Body of pancreas (tissue), 4 donors: ENCODE measurements at regions not wholly inside any gene's neighbourhood (a gene's known extent, or its start where the extent isn't known, plus 50 kb on each side); places are given as distances from the start of the nearest gene placed in this dataset.

Experiments used
- ATAC-seq: fragments of 150-250 bp; one replicate; pipeline ENCODE4 v1.9.1; 2016
- DNase-seq, 4 donors: peaks; one replicate each; pipeline ENCODE4 v3.0.0-alpha.2; 2019
- H3K27ac ChIP-seq, 4 donors: fragments of 200-600 bp; sonication (generic); 1 replicate in 3 of 4; 2 replicates in 1 of 4; pipeline versions ENCODE4 v1.5.1 to v1.6.1; 2016 to 2019; ENCODE audit warnings: mild to moderate bottlenecking in 1 of 4, mixed read lengths in 1 of 4, moderate library complexity in 1 of 4
- H3K27me3 ChIP-seq, 2 donors: fragments of 200-600 bp; sonication (generic); one replicate each; pipeline ENCODE4 v1.6.0; 2016; ENCODE audit warnings: mild to moderate bottlenecking in 1 of 2
- H3K36me3 ChIP-seq, 2 donors: fragments of 200-600 bp; sonication (generic); replicated peaks in 1 of 2; 2 replicates each; pipeline ENCODE4 v1.5.1; 2016; ENCODE audit warnings: low read depth in 2 of 2; ENCODE audit not compliant: insufficient read depth in 1 of 2
- H3K4me1 ChIP-seq: fragments of 200-600 bp; sonication (generic); one replicate; pipeline ENCODE4 v1.6.0; 2016
- H3K4me3 ChIP-seq, 2 donors: fragments of 200-600 bp; sonication (generic); 1 replicate in 1 of 2; 2 replicates in 1 of 2; pipeline ENCODE4 v1.5.1; 2016 to 2019
- H3K9me3 ChIP-seq, 3 donors: fragments of 200-600 bp; sonication (generic); 1 replicate in 2 of 3; 2 replicates in 1 of 3; pipeline ENCODE4 v1.5.1; 2016
- CTCF ChIP-seq, 7 experiments: fragments of 450-650 bp in 4 of 7; fragments of 200-600 bp in 3 of 7; sonication (generic) in 3 of 7; IDR thresholded peaks; one replicate each; pipeline ENCODE4 v1.5.1; 2016 to 2019; ENCODE audit warnings: antibody characterized with exemption in 7 of 7
- POLR2A ChIP-seq, 3 donors: fragments of 450-650 bp; IDR thresholded peaks; one replicate each; pipeline ENCODE4 v1.6.1; 2016; ENCODE audit warnings: antibody characterized with exemption in 3 of 3, mild to moderate bottlenecking in 2 of 3
- WGBS, 2 donors: methylation state at CpG; one replicate each; pipeline ENCODE4 v1.1.5; 2017; 5-methylcytosine and 5-hydroxymethylcytosine counted together
- intact Hi-C: fragments of 100-400 bp; cut with DNase I; formaldehyde crosslinking; loops from one replicate; pipeline ENCODE4 v1.15.1; 2023

DNA sequence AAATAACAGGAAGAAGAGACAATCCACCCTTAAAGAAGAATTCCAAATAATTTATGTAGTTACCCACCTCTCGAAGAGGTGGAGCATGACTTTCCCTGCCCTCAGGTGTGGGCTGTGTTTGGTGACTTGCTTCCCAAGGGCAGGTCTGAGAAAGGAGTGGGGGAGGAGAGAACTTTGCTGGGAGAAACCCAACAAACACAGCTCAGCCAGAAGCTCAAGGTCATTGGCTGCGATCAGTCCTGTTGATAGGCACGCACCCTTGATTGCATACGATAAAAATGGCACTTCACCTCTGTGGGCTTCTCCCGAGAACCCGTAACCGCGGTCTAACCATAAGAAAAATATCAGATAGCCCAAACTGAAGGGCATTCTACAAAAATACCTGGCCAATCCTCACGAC lies 157.5 kb upstream of the ID2 start:
- Histone ChIP-seq H3K27me3 (no peaks in the 10 kb centered on the region), H3K9me3 (no peaks in the 10 kb centered on the region), H3K4me1 (peaks cover 26% of the 10 kb centered on the region), H3K36me3 (no peaks in the 10 kb centered on the region), H3K4me3 (no peak overlapping the region), H3K27ac (peak overlapping the region in 3 of 4 donors; percentile 71 to 81 (median 80))
- intact Hi-C loops = no loop called here
- TF ChIP-seq CTCF (IDR thresholded peaks at IDR 0.05) = no peak
- TF ChIP-seq POLR2A (IDR thresholded peaks at IDR 0.05) = no peak
- DNase-seq (peak; percentile 33 to 54 (median 37)), ATAC-seq (peak; percentile 43)
- 16 to 24% methylated on average over 9 of the region's 9 CpGs for WGBS, 2 donors

GRCh38 chr2:8524823-8525222 lies 157.0 kb upstream of the ID2 start:
- peak overlapping the region in 3 of 4 donors; percentile 71 to 81 (median 80) for H3K27ac ChIP-seq
- ATAC-seq = no peak
- intact Hi-C loops = no loop called here
- WGBS, 2 donors = 78 to 84% methylated on average over 7 to 8 of the region's 8 CpGs
- no peaks in the 10 kb centered on the region for H3K36me3 ChIP-seq
- no peaks in the 10 kb centered on the region for H3K27me3 ChIP-seq
- TF ChIP-seq CTCF (IDR thresholded peaks at IDR 0.05) = no peak
- TF ChIP-seq POLR2A (IDR thresholded peaks at IDR 0.05) = no peak
- peaks cover 26% of the 10 kb centered on the region for H3K4me1 ChIP-seq
- no peak overlapping the region for H3K4me3 ChIP-seq
- DNase-seq = no peak
- no peaks in the 10 kb centered on the region for H3K9me3 ChIP-seq

GRCh38 chr2:8525236-8525581 lies 156.6 kb upstream of the ID2 start:
- Histone ChIP-seq H3K4me3 (no peak overlapping the region), H3K36me3 (no peaks in the 10 kb centered on the region), H3K27me3 (no peaks in the 10 kb centered on the region), H3K9me3 (no peaks in the 10 kb centered on the region), H3K4me1 (peaks cover 26% of the 10 kb centered on the region), H3K27ac (peak overlapping the region in 3 of 4 donors; percentile 71 to 81 (median 80))
- DNase-seq = no peak
- 62 to 65% methylated on average over 5 to 7 of the region's 7 CpGs for WGBS, 2 donors
- TF ChIP-seq CTCF (IDR thresholded peaks at IDR 0.05) (no peak), POLR2A (IDR thresholded peaks at IDR 0.05) (no peak)
- peak; percentile 3 for ATAC-seq
- intact Hi-C loops = no loop called here

DNA sequence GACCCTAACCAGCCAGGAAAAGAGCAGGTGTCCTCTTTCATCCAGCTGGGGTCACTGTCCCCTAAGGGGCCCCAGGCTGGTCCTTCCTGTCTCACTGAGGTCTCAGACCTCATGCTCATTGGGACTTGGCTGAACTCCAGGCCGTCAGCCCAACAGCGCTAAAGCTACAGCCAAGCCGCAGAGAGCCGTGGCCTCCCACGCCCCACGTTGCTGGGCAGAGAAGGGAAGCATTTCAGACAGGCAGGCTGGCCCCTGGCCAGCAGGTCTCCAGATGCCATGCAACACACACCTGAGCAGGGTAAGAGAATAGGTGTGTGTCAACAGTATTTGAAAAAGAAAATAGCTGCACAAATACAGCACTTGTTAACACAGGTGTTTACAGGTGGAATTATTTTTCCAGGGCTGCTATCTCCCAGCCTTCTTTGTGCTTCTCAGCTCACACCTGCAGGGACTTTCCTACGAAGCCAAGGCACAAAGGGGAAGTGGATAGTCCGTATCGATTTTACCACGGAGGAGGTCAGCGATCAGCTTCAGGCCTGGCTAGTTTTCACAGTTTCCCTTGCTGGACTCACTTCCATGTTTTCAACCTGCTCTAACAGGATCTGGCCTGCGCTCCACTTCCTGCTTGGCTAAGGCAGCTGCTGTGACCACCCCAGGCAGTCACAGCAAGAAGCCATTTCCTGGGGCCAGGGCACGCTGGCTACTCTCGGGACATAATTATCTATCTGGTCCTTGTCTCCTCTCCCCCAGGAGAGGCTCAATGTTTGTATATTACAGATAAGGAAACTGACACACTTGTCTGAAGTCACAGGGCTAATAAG lies 156.1 kb upstream of the ID2 start:
- Histone ChIP-seq H3K4me1 (peaks cover 26% of the 10 kb centered on the region), H3K9me3 (no peaks in the 10 kb centered on the region), H3K36me3 (no peaks in the 10 kb centered on the region), H3K27ac (peak overlapping the region; percentile 45 to 81 (median 76)), H3K27me3 (no peaks in the 10 kb centered on the region), H3K4me3 (no peak overlapping the region)
- ATAC-seq (peak; percentile 76), DNase-seq (peak; percentile 85 to 95 (median 92))
- intact Hi-C loops = no loop called here
- 6 to 7% methylated on average over 8 to 14 of the region's 14 CpGs for WGBS, 2 donors
- peak in 5 of 7 experiments; percentile 16 to 56 (median 50) for TF ChIP-seq CTCF (IDR thresholded peaks at IDR 0.05)
- TF ChIP-seq POLR2A (IDR thresholded peaks at IDR 0.05) = peak in 1 of 3 donors; percentile 13

- H3K4me3 ChIP-seq = no peak overlapping the region
- peaks cover 0 to 4% (median 0%) of the 10 kb centered on the region in 3 donors for H3K9me3 ChIP-seq
- peaks cover 26% of the 10 kb centered on the region for H3K4me1 ChIP-seq
- peak overlapping the region; percentile 45 to 81 (median 76) for H3K27ac ChIP-seq
- ATAC-seq (no peak), DNase-seq (no peak)
- no peaks in the 10 kb centered on the region for H3K27me3 ChIP-seq
- H3K36me3 ChIP-seq = no peaks in the 10 kb centered on the region
- WGBS, 2 donors = 63 to 83% methylated on average over 3 of the region's 3 CpGs
- intact Hi-C loops = no loop called here
- TF ChIP-seq CTCF (IDR thresholded peaks at IDR 0.05) = no peak
- TF ChIP-seq POLR2A (IDR thresholded peaks at IDR 0.05) = no peak
Measured at GRCh38 chr2:8526403-8526696, 155.5 kb upstream of the ID2 start.
